MM.1S (cell line): ENCODE measurements at regions not wholly inside any gene's neighbourhood (a gene's known extent, or its start where the extent isn't known, plus 50 kb on each side); places are given as distances from the start of the nearest gene placed in this dataset.

ENCODE experiments used
- DNase-seq: peaks from one replicate; pipeline ENCODE4 v3.0.0-alpha.2; 2015
- H2AFZ ChIP-seq: fragments of 300-600 bp; sonication (generic); 2 replicates; pipeline ENCODE4 v1.6.0; 2016; ENCODE audit warnings: antibody characterized with exemption, low read length
- H3F3A ChIP-seq: fragments of 300-600 bp; sonication (generic); 2 replicates; pipeline ENCODE4 v1.6.1; 2016; ENCODE audit warnings: mild to moderate bottlenecking, antibody characterized with exemption, low read length, moderate library complexity, mixed read lengths; ENCODE audit not compliant: insufficient read depth
- H3K27ac ChIP-seq: fragments of 300-600 bp; sonication (generic); 2 replicates; pipeline ENCODE4 v1.5.1; 2016; ENCODE audit warnings: mild to moderate bottlenecking, low read length
- H3K27me3 ChIP-seq: fragments of 300-600 bp; sonication (generic); replicated peaks from 2 replicates; pipeline ENCODE4 v1.6.0; 2016; ENCODE audit warnings: low read length; ENCODE audit not compliant: insufficient read depth
- H3K36me3 ChIP-seq: fragments of 300-600 bp; sonication (generic); replicated peaks from 2 replicates; pipeline ENCODE4 v1.6.1; 2016; ENCODE audit warnings: mild to moderate bottlenecking, low read length, mixed read lengths; ENCODE audit not compliant: insufficient read depth
- H3K4me1 ChIP-seq: fragments of 300-600 bp; sonication (generic); 2 replicates; pipeline ENCODE4 v1.6.1; 2016; ENCODE audit warnings: low read length, mixed read lengths
- H3K4me2 ChIP-seq: fragments of 300-600 bp; sonication (generic); 2 replicates; pipeline ENCODE4 v1.6.0; 2016; ENCODE audit warnings: low read depth, low read length
- H3K4me3 ChIP-seq: fragments of 300-600 bp; sonication (generic); 2 replicates; pipeline ENCODE4 v1.5.1; 2016; ENCODE audit warnings: low read length, mixed read lengths
- H3K79me2 ChIP-seq: fragments of 300-600 bp; sonication (generic); 2 replicates; pipeline ENCODE4 v1.6.1; 2016; ENCODE audit warnings: mixed run types, low read length, mixed read lengths
- H3K9ac ChIP-seq: fragments of 300-600 bp; sonication (generic); 2 replicates; pipeline ENCODE4 v1.6.1; 2016; ENCODE audit warnings: low read length, mixed read lengths
- H3K9me2 ChIP-seq: fragments of 300-600 bp; sonication (generic); replicated peaks from 2 replicates; pipeline ENCODE4 v1.6.1; 2016; ENCODE audit warnings: mild to moderate bottlenecking, low read length, mixed read lengths; ENCODE audit not compliant: insufficient read depth
- H3K9me3 ChIP-seq: fragments of 300-600 bp; sonication (generic); replicated peaks from 2 replicates; pipeline ENCODE4 v1.6.1; 2016; ENCODE audit warnings: mild to moderate bottlenecking, low read length, mixed read lengths; ENCODE audit not compliant: insufficient read depth
- H4K20me1 ChIP-seq: fragments of 300-600 bp; sonication (generic); 2 replicates; pipeline ENCODE4 v1.6.1; 2016; ENCODE audit warnings: mild to moderate bottlenecking, low read length, moderate library complexity, mixed read lengths; ENCODE audit not compliant: insufficient read depth
- EZH2 ChIP-seq: fragments of 300-600 bp; sonication (generic); optimal IDR thresholded peaks from 2 replicates; pipeline ENCODE3; 2017; ENCODE audit warnings: low read depth, mild to moderate bottlenecking, antibody characterized with exemption, low read length, mixed read lengths
- EZH2phosphoT487 ChIP-seq: fragments of 300-600 bp; sonication (generic); IDR thresholded peaks from 2 replicates; pipeline ENCODE4 v1.6.1; 2018; ENCODE audit warnings: antibody characterized with exemption, low read length
- TF ChIP-seq, protein P1 (sequence below): fragments of 300-600 bp; sonication (generic); IDR thresholded peaks from 2 replicates; pipeline ENCODE4 v1.5.1; 2016; ENCODE audit warnings: antibody characterized with exemption, low read length, mixed read lengths

GRCh38 chr13:85303630-85304029, 495.6 kb downstream of the SLITRK6 start:
- H2AFZ ChIP-seq = no peak overlapping the region
- H3K27ac ChIP-seq = no peak overlapping the region
- H3K4me1 ChIP-seq = no peaks in the 10 kb centered on the region
- no peaks in the 10 kb centered on the region for H3K36me3 ChIP-seq
- H3F3A ChIP-seq = no peaks in the 10 kb centered on the region
- H3K27me3 ChIP-seq = no peaks in the 10 kb centered on the region
- H3K9ac ChIP-seq = no peak overlapping the region
- H3K79me2 ChIP-seq = no peaks in the 10 kb centered on the region
- TF ChIP-seq EZH2 = no peak
- no peak for TF ChIP-seq EZH2phosphoT487
- TF ChIP-seq, protein P1, sequence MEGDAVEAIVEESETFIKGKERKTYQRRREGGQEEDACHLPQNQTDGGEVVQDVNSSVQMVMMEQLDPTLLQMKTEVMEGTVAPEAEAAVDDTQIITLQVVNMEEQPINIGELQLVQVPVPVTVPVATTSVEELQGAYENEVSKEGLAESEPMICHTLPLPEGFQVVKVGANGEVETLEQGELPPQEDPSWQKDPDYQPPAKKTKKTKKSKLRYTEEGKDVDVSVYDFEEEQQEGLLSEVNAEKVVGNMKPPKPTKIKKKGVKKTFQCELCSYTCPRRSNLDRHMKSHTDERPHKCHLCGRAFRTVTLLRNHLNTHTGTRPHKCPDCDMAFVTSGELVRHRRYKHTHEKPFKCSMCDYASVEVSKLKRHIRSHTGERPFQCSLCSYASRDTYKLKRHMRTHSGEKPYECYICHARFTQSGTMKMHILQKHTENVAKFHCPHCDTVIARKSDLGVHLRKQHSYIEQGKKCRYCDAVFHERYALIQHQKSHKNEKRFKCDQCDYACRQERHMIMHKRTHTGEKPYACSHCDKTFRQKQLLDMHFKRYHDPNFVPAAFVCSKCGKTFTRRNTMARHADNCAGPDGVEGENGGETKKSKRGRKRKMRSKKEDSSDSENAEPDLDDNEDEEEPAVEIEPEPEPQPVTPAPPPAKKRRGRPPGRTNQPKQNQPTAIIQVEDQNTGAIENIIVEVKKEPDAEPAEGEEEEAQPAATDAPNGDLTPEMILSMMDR = no peak
- H3K4me2 ChIP-seq = no peak overlapping the region
- no peaks in the 10 kb centered on the region for H3K9me2 ChIP-seq
- no peaks in the 10 kb centered on the region for H4K20me1 ChIP-seq
- H3K9me3 ChIP-seq = no peaks in the 10 kb centered on the region
- H3K4me3 ChIP-seq = no peak overlapping the region
- no peak for DNase-seq

DNA sequence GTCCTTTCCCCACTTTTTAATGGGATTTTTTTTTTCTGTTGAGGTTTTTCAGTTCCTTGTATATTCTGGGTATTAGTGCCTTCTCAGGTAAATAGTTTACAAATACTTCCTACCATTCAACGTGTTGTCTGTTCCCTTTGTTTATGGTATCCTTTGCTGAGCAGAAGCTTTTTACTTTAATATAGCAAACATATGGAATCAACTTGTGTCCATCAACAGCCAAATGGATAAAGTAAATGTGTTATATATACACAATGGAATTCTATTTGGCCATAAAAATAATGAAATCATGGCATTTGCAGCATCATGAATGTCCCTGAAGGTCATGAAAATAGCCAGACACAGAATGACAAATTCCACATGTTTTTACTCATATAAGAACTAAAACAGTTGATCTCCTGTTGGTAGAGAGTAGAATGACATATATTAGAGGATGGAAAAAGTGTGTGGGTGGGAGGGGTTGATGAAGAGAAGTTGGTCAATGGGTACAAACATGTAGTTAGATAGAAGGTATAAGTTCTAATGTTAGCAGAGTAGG, 500.8 kb downstream of the SLITRK6 start:
- Histone ChIP-seq H3K27ac (no peak overlapping the region), H3F3A (no peaks in the 10 kb centered on the region), H2AFZ (no peak overlapping the region), H3K36me3 (no peaks in the 10 kb centered on the region), H3K4me2 (no peak overlapping the region), H3K79me2 (no peaks in the 10 kb centered on the region), H3K9me3 (no peaks in the 10 kb centered on the region), H3K4me1 (no peaks in the 10 kb centered on the region), H3K9me2 (no peaks in the 10 kb centered on the region), H3K9ac (no peak overlapping the region), H3K27me3 (no peaks in the 10 kb centered on the region), H3K4me3 (no peak overlapping the region), H4K20me1 (no peaks in the 10 kb centered on the region)
- no peak for TF ChIP-seq EZH2
- TF ChIP-seq, protein P1 = no peak
- DNase-seq = no peak

- no peak overlapping the region for H3K4me3 ChIP-seq
- no peaks in the 10 kb centered on the region for H3F3A ChIP-seq
- H3K4me2 ChIP-seq = no peak overlapping the region
- H3K9me3 ChIP-seq = no peaks in the 10 kb centered on the region
- no peaks in the 10 kb centered on the region for H4K20me1 ChIP-seq
- no peak overlapping the region for H2AFZ ChIP-seq
- H3K36me3 ChIP-seq = no peaks in the 10 kb centered on the region
- no peaks in the 10 kb centered on the region for H3K27me3 ChIP-seq
- H3K9ac ChIP-seq = no peak overlapping the region
- no peaks in the 10 kb centered on the region for H3K79me2 ChIP-seq
- no peak overlapping the region for H3K27ac ChIP-seq
- no peaks in the 10 kb centered on the region for H3K4me1 ChIP-seq
- TF ChIP-seq, protein P1 = no peak
- no peak for TF ChIP-seq EZH2
- TF ChIP-seq EZH2phosphoT487 = no peak
- H3K9me2 ChIP-seq = no peaks in the 10 kb centered on the region
- no peak for DNase-seq
These were observed 510.5 kb downstream of the SLITRK6 start for GRCh38 chr13:85288698-85289097.

DNA sequence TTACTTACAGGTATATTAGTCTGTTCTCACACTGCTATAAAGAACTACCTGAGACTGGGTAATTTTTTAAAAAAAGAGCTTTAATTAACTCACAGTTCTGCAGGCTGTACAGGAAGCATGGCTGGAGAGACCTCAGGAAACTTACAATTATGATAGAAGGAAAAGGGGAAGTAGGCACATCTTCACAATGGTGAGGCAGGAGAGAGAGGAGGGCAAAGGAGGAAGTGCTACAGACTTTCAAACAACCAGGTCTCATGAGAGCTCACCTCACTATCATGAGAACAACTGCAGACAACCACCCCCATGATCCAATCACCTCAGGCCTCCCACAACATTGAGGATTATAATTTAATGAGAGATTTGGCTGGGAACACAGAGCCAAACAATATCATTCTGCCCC, 511.7 kb downstream of the SLITRK6 start:
- no peaks in the 10 kb centered on the region for H3K4me1 ChIP-seq

More for the DNA sequence above, 511.7 kb downstream of the SLITRK6 start:
- no peaks in the 10 kb centered on the region for H3F3A ChIP-seq
- TF ChIP-seq EZH2 (no peak), EZH2phosphoT487 (no peak)
- TF ChIP-seq, protein P1 = no peak
- H3K9me2 ChIP-seq = no peaks in the 10 kb centered on the region
- H3K79me2 ChIP-seq = no peaks in the 10 kb centered on the region
- no peaks in the 10 kb centered on the region for H4K20me1 ChIP-seq
- H3K9ac ChIP-seq = no peak overlapping the region
- H3K27ac ChIP-seq = no peak overlapping the region
- H2AFZ ChIP-seq = no peak overlapping the region
- no peaks in the 10 kb centered on the region for H3K9me3 ChIP-seq
- no peak overlapping the region for H3K4me3 ChIP-seq
- no peaks in the 10 kb centered on the region for H3K36me3 ChIP-seq
- H3K4me2 ChIP-seq = no peak overlapping the region
- DNase-seq = no peak
- no peaks in the 10 kb centered on the region for H3K27me3 ChIP-seq
